Left renal pelvis (tissue), 4 donors: ENCODE measurements at regions not wholly inside any gene's neighbourhood (a gene's known extent, or its start where the extent isn't known, plus 50 kb on each side); places are given as distances from the start of the nearest gene placed in this dataset.

Experiments
- DNase-seq, 4 donors: peaks; one replicate each; pipeline ENCODE4 v3.0.0-alpha.2; 2013; ENCODE audit warnings: low read depth in 4 of 4, low spot score in 3 of 4

DNA sequence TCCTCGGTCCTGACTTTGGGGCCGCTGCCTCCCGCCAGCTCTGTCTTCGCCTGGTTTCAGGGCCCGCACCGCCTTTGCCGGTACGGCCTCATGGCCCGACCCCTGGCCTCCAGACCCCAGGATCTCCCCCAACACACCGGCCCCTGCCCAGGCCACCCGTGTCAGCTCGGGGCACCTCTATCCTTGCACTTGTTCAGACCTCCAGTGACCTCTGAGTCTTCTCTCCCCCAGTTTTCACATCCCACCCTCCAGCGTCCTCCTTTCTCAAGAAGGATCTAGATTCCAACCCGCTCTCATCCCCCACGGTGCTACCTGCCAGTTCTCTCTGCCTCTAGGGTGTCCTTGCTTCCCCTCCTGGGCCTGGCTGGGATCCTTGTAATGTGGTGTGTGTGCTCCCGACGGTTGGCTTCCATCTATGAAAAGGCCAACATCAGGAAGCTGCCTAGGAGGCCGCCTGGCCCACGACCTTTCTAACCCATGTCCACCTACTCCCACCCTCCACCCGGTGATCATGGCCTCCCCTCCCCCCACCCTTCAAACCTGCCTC is 61.1 kb downstream of the SPATA31C2 start:
- no peak for DNase-seq

DNA sequence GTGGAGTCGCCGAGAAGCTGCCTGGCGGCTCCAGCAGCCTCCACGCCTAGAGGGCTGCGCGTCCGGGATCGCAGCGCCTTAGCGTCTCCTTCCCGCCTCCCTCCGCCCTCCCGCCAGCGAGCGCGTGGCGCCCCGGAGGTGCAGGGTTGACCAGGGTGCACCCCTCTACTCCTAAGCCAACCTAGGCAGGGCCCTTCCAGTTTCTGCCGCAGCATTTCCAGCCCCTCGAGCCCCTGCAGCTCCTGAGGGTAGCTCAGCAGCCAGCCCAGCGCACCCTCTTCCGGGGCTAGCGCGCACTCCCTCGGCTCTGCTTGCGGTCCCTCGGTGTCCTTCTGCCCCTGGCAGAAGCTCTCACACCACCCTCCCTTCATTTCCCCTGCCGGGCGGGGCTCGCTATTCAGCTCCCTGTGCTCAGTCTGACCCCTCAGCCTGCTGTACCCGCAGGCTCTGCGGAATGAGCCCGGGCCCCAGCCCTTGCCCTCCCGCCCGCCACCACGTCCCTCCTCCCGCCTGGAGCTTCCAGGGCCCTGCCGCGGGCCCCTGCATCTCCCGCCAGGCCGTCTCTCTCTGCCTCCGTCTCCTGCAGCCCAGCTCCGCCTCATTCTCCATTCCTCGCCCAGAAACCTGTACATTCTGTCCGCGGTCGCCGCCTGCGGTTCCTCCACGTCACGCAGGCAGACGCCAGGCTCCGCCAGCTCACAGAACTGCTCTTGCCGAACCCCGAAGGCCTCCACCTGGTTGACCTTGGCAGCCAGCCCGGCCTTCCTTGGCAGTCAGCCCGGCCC is 61.8 kb downstream of the SPATA31C2 start:
- DNase-seq = peak; percentile 60 to 80 (median 64)

DNA sequence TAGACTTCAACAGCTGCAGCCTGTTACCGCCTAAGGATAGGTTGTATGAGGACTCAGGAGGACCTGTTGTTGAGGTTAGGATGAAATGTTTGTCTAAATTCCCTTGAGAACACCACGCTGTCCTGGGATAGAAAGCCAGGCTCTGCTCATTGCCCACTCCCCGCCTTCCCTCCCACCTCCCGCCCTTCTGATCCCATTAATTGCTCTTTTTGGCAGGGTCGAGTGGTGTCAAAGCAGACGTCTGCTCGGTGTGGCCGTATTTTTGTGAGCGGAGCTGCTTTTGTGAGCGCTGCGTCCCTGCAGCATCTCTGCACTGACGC is 62.3 kb downstream of the SPATA31C2 start:
- no peak for DNase-seq

DNA sequence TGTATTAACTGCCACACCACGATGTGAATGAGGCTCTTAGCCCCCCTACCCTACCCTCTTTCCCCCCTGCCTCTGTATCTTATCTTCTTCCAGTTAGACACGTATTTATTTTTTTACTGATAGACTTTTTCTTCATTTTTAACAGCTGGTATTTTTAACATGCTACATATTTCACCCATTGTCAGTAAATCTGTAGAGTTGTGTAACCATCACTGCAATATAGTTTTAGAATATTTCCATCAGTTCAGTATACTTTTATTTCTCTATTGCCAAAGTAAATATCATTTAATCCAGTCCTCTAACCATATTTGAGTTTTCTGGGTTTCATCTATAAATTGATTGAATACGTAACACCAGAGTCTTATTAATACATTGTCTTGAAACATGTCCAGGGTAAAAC is 62.8 kb downstream of the SPATA31C2 start:
- no peak for DNase-seq

DNA sequence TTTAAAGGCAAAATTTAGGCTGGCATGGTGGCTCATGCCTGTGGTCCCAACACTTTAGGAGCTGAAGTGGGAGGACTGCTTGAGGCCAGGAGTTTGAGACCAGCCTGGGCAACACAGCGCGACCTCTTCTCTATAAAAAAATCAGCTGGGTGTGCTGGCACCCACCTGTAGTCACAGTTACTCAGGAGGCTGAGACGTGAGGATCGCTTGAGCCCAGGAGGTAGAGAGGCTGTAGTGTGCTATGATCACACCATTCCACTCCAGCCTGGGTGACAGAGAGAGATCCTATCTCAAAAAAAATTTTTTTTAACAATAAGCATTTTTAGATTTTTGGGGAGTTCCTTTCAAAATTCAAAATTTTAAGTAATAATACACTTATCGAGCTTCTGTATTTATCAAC is 63.3 kb downstream of the SPATA31C2 start:
- DNase-seq = no peak

GRCh38 chr9:88072831-88073375 is 65.4 kb downstream of the SPATA31C2 start:
- DNase-seq = no peak

GRCh38 chr9:88071331-88071730 is 66.9 kb downstream of the SPATA31C2 start:
- no peak for DNase-seq

DNA sequence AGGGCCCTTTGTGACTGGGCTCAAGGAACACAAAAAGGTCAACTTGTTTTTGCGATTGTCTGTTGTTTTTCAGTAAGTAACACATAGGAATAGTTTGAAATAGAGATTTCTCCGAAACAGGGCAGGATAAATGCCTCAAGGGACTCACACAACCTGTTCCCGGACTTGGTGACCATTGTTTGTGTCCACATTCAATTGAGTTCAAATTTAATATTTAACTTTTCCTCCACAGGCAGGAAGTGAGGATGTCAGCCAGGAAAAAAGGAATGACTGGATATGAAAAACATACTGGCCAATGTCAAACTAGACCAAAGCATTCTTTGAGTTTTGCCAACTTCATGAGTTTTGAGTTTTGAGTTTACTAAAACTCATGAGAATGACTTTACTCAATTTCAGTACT is 72.7 kb downstream of the SPATA31C2 start:
- DNase-seq = no peak

DNA sequence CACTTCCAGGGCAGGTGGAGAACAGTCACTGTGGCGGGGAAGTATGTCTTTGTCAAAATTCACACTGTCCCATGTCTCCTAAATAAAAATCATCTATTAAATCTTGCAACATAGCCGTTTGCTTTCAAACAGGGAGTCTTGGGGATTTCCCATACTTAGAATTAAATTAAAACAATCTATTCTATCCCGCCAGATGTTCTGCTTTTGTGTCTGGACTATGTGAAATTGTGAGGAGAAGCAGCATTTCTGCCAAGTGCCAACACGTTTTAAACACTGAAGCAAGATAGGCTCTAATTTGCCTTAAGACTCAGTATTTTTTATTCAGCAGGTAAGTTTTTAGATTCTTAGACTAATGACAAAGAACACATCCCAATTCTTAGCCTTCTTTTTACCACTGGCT is 73.7 kb downstream of the SPATA31C2 start:
- DNase-seq = no peak

DNA sequence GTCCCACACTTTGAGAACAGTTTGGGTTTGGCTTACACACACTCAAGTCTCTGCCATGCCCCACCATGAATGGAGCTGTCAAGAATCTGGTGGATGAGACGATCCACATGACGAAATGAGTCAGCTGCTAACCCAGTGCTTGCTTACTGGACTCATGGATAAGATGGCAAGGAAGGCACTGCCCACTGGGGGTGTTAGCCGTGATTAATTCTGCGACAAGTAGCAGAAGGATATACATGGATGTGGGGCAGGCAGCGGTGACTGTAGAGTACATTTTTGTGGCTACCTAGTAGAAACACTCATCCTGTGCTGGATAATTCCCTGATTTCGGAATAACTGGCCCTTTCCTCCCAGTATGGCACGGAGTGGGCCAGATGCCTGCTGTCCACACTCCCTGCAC is 77.5 kb downstream of the SPATA31C2 start:
- no peak for DNase-seq

DNA sequence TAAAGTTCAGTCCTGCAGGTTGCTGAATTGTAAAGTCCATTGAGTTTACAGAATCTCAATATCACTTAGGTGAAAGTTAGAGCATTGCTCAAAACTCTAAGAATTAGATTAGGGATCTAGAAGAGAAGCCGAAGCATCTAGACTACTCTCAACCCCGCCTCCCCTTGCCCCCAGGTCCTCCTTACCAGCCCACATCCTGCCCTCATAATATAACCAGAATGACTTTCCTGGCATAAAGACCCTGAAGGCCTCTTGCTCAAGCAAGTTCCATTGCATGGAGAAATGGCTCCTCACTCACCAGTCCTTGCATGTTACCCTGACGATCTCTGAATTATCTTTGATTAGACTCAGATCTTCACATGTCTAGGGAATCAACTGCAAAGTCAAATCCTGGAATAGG is 78.8 kb downstream of the SPATA31C2 start:
- DNase-seq = no peak

DNA sequence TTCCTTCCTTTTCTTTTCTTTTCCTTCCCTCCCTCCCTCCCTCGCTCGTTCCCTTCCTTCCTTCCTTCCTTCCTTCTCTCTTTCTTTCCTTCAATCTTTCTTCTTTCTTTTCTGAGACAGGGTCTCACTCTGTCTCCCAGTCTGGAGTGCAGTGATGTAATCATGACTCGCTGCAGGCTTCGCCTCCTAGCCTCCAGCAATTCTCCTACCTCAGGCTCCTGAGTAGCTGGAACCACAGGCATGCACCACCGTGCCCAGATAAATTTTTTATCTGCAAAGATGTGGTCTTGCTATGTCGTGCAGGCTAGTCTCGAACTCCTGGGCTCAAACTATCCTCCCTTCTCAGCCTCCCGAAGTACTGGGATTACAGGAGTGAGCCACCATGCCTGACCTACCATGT is 81.4 kb downstream of the SPATA31C2 start:
- DNase-seq = no peak

GRCh38 chr9:88053856-88054501 is 79.6 kb upstream of the CDK20 start:
- no peak for DNase-seq

- DNase-seq = no peak
These were observed 78.1 kb upstream of the CDK20 start for GRCh38 chr9:88052321-88052965.

GRCh38 chr9:88051138-88051537 is 76.8 kb upstream of the CDK20 start:
- DNase-seq = no peak

DNA sequence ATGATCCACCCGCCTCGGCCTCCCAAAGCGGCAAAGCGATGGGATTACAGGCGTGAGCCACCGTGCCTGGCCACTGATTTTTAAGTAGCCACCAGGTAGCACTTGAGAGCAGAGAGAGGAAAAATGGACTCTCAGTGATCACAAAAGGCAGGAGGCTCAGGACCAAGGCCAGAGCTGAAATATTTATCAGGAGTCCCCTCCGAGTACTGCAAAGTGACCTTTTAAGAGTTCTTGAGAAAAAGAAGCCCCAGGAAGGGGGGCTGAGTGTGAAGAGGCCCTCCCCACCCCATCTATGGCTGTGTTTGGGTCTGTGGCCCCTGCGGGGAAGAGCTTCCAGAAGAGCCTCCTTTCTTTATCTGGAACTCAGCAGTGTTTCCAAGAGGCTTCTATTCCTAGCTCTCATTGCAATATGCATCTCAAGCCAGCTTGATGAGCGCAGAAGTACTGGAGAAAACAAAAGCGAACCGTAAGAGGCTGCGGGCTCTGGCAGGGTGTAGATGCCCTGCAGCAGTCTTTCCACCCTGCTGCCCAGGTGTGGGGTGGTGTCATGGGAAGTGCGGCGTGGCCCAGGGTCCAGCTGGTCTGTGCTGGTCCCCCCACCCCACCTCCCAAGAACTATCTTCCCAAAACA is 75.5 kb upstream of the CDK20 start:
- no peak for DNase-seq

DNA sequence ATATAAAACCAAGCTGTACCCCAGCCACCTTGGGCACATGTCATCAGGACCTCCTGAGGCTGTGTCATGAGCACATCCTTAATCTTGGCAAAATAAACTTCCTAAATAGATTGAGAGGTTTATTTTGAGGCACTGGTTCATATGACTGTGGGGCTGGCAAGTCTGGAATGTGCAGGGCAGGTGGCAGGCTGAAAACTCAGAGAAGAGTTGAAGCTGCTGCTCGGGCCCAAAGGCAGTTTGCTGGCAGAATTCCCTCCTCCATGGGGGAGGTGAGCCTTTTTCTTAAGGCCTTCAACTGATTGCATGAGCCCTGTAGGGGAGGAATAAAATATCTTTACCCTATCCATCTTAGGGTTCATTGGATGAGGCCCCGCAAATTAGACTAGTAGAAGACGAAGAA is 72.2 kb upstream of the CDK20 start:
- DNase-seq = no peak

DNA sequence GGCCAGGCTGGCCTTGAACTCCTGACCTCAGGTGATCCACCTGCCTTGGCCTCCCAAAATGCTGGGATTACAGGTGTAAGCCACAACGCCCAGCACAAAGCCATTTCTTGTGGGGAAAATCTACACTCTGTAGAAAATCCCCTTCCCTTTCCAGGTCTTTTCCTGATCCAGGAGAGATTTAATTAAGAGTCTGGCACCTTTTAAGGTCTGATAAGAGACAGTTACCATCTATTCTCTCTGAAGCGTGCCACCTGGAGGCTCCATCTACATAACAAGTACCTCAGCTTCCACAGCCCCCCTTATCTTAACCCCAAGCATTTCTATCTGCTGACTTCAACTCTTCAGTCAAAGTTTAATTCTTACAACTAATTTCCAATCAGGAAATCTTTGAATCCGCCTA is 71.4 kb upstream of the CDK20 start:
- no peak for DNase-seq

DNA sequence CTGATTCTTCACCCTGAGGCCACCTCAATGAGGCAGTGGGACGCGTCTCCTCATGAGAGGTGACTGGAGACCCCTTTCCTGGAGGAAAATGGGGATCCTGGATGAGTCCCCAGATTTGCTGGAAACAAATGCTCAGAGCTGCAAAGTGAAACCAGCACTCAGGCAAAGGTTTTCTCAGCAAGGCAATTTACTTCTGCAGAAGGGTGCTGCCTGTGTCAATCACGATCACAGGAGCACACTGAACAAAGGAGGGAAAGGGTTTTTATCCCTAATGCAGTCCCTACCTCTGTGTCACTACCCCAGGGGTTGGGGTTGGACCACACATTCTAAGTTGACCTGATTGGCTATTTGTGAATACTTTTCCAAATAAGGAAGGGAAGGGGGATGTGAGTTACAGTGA is 69.9 kb upstream of the CDK20 start:
- no peak for DNase-seq

DNA sequence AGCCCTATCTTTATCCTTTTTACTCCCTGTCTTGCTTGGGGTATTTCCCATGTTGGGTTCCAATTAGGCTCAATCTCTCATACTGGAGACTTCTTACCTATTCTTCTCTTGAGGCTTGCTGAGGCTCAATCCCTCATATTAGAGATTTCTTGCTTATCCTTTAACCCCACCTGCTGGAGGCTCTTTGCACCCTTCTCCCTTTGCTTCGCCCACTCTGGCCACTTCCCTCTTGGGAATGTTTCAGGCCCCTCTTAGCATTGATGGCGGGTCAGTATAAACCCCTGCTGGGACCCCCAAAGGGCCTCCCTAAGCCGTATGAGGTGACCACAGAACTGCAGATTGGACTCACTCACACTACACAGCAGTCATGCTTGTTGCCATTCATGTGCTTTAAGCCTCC is 69.3 kb upstream of the CDK20 start:
- DNase-seq = no peak

DNA sequence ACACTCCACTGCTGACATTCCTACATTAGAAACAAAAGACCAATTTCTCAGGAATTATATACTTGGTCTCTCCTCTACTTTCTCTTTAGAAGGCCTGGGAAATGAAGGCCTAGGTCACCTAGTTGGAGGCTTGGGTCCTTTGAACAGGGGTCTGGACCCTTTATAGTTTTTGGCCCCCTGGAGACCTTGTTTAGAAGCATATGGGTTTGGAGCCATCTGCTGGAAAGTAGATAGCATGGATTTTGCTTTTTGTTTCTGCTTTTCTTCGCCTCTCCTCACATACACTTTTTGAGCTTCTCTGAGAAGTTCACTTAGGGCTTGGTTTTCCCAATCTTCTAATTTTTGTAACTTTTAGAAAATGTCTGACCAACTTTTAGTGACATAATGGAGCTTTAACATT is 67.1 kb upstream of the CDK20 start:
- no peak for DNase-seq
